Astrocyte (in vitro differentiated cells and primary cell): ENCODE measurements at regions not wholly inside any gene's neighbourhood (a gene's known extent, or its start where the extent isn't known, plus 50 kb on each side); places are given as distances from the start of the nearest gene placed in this dataset.

Experiments used
- DNase-seq: peaks from one replicate; pipeline ENCODE4 v3.0.0-alpha.2; 2010; ENCODE audit warnings: low read depth
- FAIRE-seq: peaks from 2 replicates; lab custom pipeline; 2011; peaks lifted over from hg19 to GRCh38; lab: Jason Lieb, UNC
- H2AFZ ChIP-seq: 2 replicates; pipeline ENCODE4 v1.6.0; 2012; ENCODE audit warnings: low read depth, low read length, inconsistent platforms
- H3K27ac ChIP-seq: 2 replicates; pipeline ENCODE4 v1.5.1; 2011; ENCODE audit warnings: low read depth, low read length, inconsistent platforms
- H3K27me3 ChIP-seq: 2 replicates; pipeline ENCODE4 v1.6.0; 2011; ENCODE audit warnings: low read length, inconsistent platforms; ENCODE audit not compliant: insufficient read depth
- H3K36me3 ChIP-seq: 2 replicates; pipeline ENCODE4 v1.5.1; 2011; ENCODE audit warnings: low read length, inconsistent platforms; ENCODE audit not compliant: insufficient read depth
- H3K4me1 ChIP-seq: 2 replicates; pipeline ENCODE4 v1.5.1; 2011; ENCODE audit warnings: low read length, inconsistent platforms; ENCODE audit not compliant: insufficient read depth
- H3K4me2 ChIP-seq: 2 replicates; pipeline ENCODE4 v1.6.0; 2012; ENCODE audit warnings: low read length, inconsistent platforms
- H3K4me3 ChIP-seq: 2 replicates; pipeline ENCODE4 v1.5.1; 2011; ENCODE audit warnings: low read depth, mild to moderate bottlenecking, low read length, inconsistent platforms; ENCODE audit not compliant: insufficient read depth
- H3K79me2 ChIP-seq: 2 replicates; pipeline ENCODE4 v1.6.0; 2012; ENCODE audit warnings: mild to moderate bottlenecking, low read length, inconsistent platforms; ENCODE audit not compliant: insufficient read depth
- H3K9ac ChIP-seq: 2 replicates; pipeline ENCODE4 v1.6.0; 2012; ENCODE audit warnings: mild to moderate bottlenecking, low read length, inconsistent platforms
- H3K9me3 ChIP-seq: 2 replicates; pipeline ENCODE4 v1.5.1; 2012; ENCODE audit warnings: low read depth, mild to moderate bottlenecking, low read length, inconsistent platforms; ENCODE audit not compliant: insufficient read depth
- H4K20me1 ChIP-seq: 2 replicates; pipeline ENCODE4 v1.6.0; 2012; ENCODE audit warnings: low read length, inconsistent platforms; ENCODE audit not compliant: insufficient read depth
- H3K27ac Mint-ChIP-seq: one replicate; pipeline ENCODE4 v1.8.0; 2021; ENCODE audit warnings: mild to moderate bottlenecking, mixed read lengths; ENCODE audit not compliant: unreplicated experiment
- H3K27me3 Mint-ChIP-seq: one replicate; pipeline ENCODE4 v1.8.0; 2021; ENCODE audit warnings: low read depth, mixed read lengths; ENCODE audit not compliant: unreplicated experiment
- H3K36me3 Mint-ChIP-seq: one replicate; pipeline ENCODE4 v1.8.0; 2021; ENCODE audit warnings: low read depth, mixed read lengths; ENCODE audit not compliant: unreplicated experiment
- H3K4me1 Mint-ChIP-seq: one replicate; pipeline ENCODE4 v1.8.0; 2021; ENCODE audit warnings: low read depth, mixed read lengths; ENCODE audit not compliant: unreplicated experiment
- H3K4me3 Mint-ChIP-seq: one replicate; pipeline ENCODE4 v1.8.0; 2021; ENCODE audit warnings: mild to moderate bottlenecking, moderate library complexity, mixed read lengths; ENCODE audit not compliant: unreplicated experiment
- H3K9me3 Mint-ChIP-seq: one replicate; pipeline ENCODE4 v1.8.0; 2021; ENCODE audit warnings: mild to moderate bottlenecking, mixed read lengths; ENCODE audit not compliant: unreplicated experiment
- EZH2 ChIP-seq: IDR thresholded peaks from 2 replicates; pipeline ENCODE4 v1.6.1; 2012; ENCODE audit warnings: mild to moderate bottlenecking, low read length, inconsistent platforms; ENCODE audit not compliant: insufficient read depth
- TF ChIP-seq, protein P1 (sequence below): IDR thresholded peaks from 2 replicates; pipeline ENCODE4 v1.5.1; 2011; ENCODE audit warnings: low read depth, mild to moderate bottlenecking, inconsistent platforms, low read length, moderate library complexity; ENCODE audit not compliant: insufficient read depth

DNA sequence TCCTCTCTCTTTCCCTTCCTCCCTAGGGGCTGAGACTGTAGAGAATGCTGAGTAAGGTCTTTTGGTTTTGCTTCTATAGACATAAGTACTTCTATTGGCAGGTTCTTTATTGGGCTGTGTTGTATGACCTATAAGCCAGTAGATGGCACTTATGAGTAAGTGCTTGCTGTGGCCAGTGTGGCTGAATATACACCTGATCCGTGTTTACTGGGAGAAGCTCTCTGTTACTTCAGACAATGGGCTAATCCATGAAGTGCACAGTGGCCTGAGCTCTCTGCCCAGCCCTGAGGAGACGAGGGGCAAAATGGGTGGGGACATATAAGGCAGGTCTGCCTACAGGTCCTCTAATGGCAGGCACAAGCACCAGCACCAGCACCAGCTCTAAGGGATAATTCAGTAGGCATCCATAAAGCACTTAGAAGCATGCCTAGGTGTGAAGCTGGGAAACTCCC is 610.3 kb downstream of the RNF144B start:
- Mint-ChIP-seq H3K9me3 (no peaks in the 10 kb centered on the region), H3K27me3 (peaks cover 4% of the 10 kb centered on the region), H3K4me3 (no peak overlapping the region), H3K36me3 (no peaks in the 10 kb centered on the region), H3K4me1 (no peaks in the 10 kb centered on the region), H3K27ac (no peak overlapping the region)
- H3K27ac ChIP-seq, result no peak overlapping the region
- H4K20me1 ChIP-seq, result no peaks in the 10 kb centered on the region
- H3K4me2 ChIP-seq, result no peak overlapping the region
- FAIRE-seq (no peak), DNase-seq (peak; percentile 47)
- no peaks in the 10 kb centered on the region for H3K36me3 ChIP-seq
- no peaks in the 10 kb centered on the region for H3K79me2 ChIP-seq
- TF ChIP-seq EZH2, result no peak
- TF ChIP-seq, protein P1, sequence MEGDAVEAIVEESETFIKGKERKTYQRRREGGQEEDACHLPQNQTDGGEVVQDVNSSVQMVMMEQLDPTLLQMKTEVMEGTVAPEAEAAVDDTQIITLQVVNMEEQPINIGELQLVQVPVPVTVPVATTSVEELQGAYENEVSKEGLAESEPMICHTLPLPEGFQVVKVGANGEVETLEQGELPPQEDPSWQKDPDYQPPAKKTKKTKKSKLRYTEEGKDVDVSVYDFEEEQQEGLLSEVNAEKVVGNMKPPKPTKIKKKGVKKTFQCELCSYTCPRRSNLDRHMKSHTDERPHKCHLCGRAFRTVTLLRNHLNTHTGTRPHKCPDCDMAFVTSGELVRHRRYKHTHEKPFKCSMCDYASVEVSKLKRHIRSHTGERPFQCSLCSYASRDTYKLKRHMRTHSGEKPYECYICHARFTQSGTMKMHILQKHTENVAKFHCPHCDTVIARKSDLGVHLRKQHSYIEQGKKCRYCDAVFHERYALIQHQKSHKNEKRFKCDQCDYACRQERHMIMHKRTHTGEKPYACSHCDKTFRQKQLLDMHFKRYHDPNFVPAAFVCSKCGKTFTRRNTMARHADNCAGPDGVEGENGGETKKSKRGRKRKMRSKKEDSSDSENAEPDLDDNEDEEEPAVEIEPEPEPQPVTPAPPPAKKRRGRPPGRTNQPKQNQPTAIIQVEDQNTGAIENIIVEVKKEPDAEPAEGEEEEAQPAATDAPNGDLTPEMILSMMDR, result peak; percentile 64
- peaks cover 2% of the 10 kb centered on the region for H3K27me3 ChIP-seq
- no peak overlapping the region for H3K4me3 ChIP-seq
- no peaks in the 10 kb centered on the region for H3K4me1 ChIP-seq
- no peak overlapping the region for H3K9ac ChIP-seq
- H2AFZ ChIP-seq, result no peak overlapping the region
- H3K9me3 ChIP-seq, result no peaks in the 10 kb centered on the region

DNA sequence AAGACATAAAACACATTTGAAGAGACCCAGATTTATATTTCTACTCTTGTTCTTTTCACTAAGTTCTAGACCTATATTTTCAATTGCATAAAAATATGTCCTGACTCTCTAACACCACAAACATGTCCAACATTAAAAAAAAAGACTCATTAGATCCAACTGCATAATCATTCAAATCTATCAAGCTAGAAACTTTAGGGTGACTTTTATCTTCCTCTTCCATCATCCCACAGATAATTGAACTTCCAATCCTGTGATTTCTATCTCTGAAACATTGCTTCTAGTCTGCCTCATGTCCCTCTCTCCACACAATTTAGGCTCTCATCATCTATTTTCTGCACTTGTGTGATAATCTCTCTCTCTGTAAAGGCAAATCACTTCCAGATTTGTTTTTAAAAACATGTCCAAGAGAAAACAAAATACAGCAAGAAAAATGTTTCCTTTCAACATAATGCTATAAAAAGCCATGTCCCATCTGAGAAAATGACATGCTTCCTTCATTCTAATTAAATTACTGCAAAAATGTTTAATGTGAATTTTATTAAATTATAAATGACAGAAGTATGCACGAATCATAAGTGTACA is 615.9 kb downstream of the RNF144B start:
- no peak overlapping the region for H2AFZ ChIP-seq
- H3K27ac ChIP-seq, result no peak overlapping the region
- no peaks in the 10 kb centered on the region for H3K36me3 ChIP-seq
- H3K36me3 Mint-ChIP-seq, result no peaks in the 10 kb centered on the region
- no peaks in the 10 kb centered on the region for H3K9me3 Mint-ChIP-seq
- no peak overlapping the region for H3K4me3 Mint-ChIP-seq
- H3K4me1 ChIP-seq, result no peaks in the 10 kb centered on the region
- H3K27ac Mint-ChIP-seq, result no peak overlapping the region
- H3K9ac ChIP-seq, result no peak overlapping the region
- TF ChIP-seq EZH2, result no peak
- TF ChIP-seq, protein P1, result no peak
- H3K4me2 ChIP-seq, result no peak overlapping the region
- H4K20me1 ChIP-seq, result no peaks in the 10 kb centered on the region
- FAIRE-seq (no peak), DNase-seq (no peak)
- H3K4me1 Mint-ChIP-seq, result no peaks in the 10 kb centered on the region
- H3K79me2 ChIP-seq, result no peaks in the 10 kb centered on the region
- H3K4me3 ChIP-seq, result no peak overlapping the region
- peaks cover 2% of the 10 kb centered on the region for H3K27me3 ChIP-seq
- H3K27me3 Mint-ChIP-seq, result peaks cover 4% of the 10 kb centered on the region
- H3K9me3 ChIP-seq, result no peaks in the 10 kb centered on the region

DNA sequence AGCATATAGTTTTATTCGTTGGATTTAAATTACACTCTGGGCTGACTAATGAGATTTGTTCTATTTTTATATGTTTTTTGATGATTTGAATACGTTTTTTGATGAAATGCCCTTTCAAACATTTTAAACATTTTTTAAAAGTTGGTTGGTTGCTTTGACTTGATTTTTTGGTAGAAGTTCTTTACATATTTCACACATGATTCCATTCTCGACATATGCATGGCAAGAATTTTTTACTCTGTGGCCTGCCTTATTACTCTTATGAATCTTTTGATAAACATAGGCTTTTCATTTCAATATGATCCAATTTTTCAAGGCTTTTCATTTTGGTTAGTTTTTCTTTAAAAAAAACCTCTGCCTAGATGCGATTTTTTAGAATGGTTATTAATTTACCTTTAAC is 617.0 kb downstream of the RNF144B start:
- TF ChIP-seq, protein P1, result no peak
- no peak for TF ChIP-seq EZH2
- H3K4me2 ChIP-seq, result no peak overlapping the region
- Mint-ChIP-seq H3K36me3 (no peaks in the 10 kb centered on the region), H3K4me3 (no peak overlapping the region), H3K4me1 (no peaks in the 10 kb centered on the region), H3K27ac (no peak overlapping the region), H3K27me3 (peaks cover 4% of the 10 kb centered on the region), H3K9me3 (no peaks in the 10 kb centered on the region)
- H3K4me1 ChIP-seq, result no peaks in the 10 kb centered on the region
- DNase-seq, result no peak
- no peak overlapping the region for H3K9ac ChIP-seq
- H4K20me1 ChIP-seq, result no peaks in the 10 kb centered on the region
- H2AFZ ChIP-seq, result no peak overlapping the region
- no peak overlapping the region for H3K27ac ChIP-seq
- no peaks in the 10 kb centered on the region for H3K27me3 ChIP-seq
- H3K9me3 ChIP-seq, result no peaks in the 10 kb centered on the region
- H3K4me3 ChIP-seq, result no peak overlapping the region
- H3K79me2 ChIP-seq, result no peaks in the 10 kb centered on the region
- H3K36me3 ChIP-seq, result no peaks in the 10 kb centered on the region
- no peak for FAIRE-seq
